Stomach (tissue), 4 donors: ENCODE measurements at regions not wholly inside any gene's neighbourhood (a gene's known extent, or its start where the extent isn't known, plus 50 kb on each side); places are given as distances from the start of the nearest gene placed in this dataset.

Experiments used
- EP300 ChIP-seq: sonication (generic); formaldehyde crosslinking; IDR thresholded peaks from one replicate; pipeline ENCODE4 v1.6.1; 2017; ENCODE audit warnings: antibody characterized with exemption
- POLR2A ChIP-seq, 4 donors: fragments of 450-650 bp; IDR thresholded peaks; one replicate each; pipeline ENCODE4 v1.6.1; 2016; ENCODE audit warnings: antibody characterized with exemption in 4 of 4, control low read depth in 2 of 4, mild to moderate bottlenecking in 1 of 4, moderate library complexity in 1 of 4

- no peak for TF ChIP-seq EP300
- TF ChIP-seq POLR2A (IDR thresholded peaks at IDR 0.05), result no peak
Measured at GRCh38 chr4:124183231-124183630, 529.3 kb downstream of the ANKRD50 start.
